ENCODE measurements at regions not wholly inside any gene's neighbourhood (a gene's known extent, or its start where the extent isn't known, plus 50 kb on each side); places are given as distances from the start of the nearest gene placed in this dataset.
"Not testable (repeated sequence)": the region's sequence is repeated elsewhere in the genome, so short reads cannot be mapped to it uniquely, and the experiment has no call there.

GRCh38 chr20:48405909-48406308 lies 421.9 kb downstream of the PREX1 start:
- no peak for DNase-seq (ENCODE audit: low read depth)

GRCh38 chr20:48404598-48404997 lies 423.2 kb downstream of the PREX1 start:
- DNase-seq (ENCODE audit: low read depth): no peak

- no peak for DNase-seq (ENCODE audit: low read depth)
These were observed 424.5 kb downstream of the PREX1 start for GRCh38 chr20:48403167-48403761.

- no peak for DNase-seq (ENCODE audit: low read depth)
These were observed 426.4 kb downstream of the PREX1 start for GRCh38 chr20:48401359-48401758.

- DNase-seq (ENCODE audit: low read depth): no peak
These were observed 427.8 kb downstream of the PREX1 start for GRCh38 chr20:48400009-48400408.

GRCh38 chr20:48398506-48399449 lies 429.0 kb downstream of the PREX1 start:
- no peak for DNase-seq (ENCODE audit: low read depth)

- DNase-seq (ENCODE audit: low read depth): not testable (repeated sequence)
These were observed 430.6 kb downstream of the PREX1 start for GRCh38 chr20:48396981-48397861.

GRCh38 chr20:48395816-48396546 lies 431.8 kb downstream of the PREX1 start:
- no peak for DNase-seq (ENCODE audit: low read depth)

- DNase-seq (ENCODE audit: low read depth): no peak
These were observed 433.3 kb downstream of the PREX1 start for GRCh38 chr20:48394415-48395081.

GRCh38 chr20:48393737-48394314 lies 434.0 kb downstream of the PREX1 start:
- DNase-seq (ENCODE audit: low read depth): no peak

- DNase-seq (ENCODE audit: low read depth): no peak
These were observed 434.5 kb downstream of the PREX1 start for GRCh38 chr20:48393311-48393685.

- DNase-seq (ENCODE audit: low read depth): no peak
These were observed 435.1 kb downstream of the PREX1 start for GRCh38 chr20:48392407-48393310.

- no peak for DNase-seq (ENCODE audit: low read depth)
These were observed 436.8 kb downstream of the PREX1 start for GRCh38 chr20:48390981-48391380.

GRCh38 chr20:48387675-48388074 lies 440.1 kb downstream of the PREX1 start:
- no peak for DNase-seq (ENCODE audit: low read depth)

GRCh38 chr20:48385527-48385926 lies 442.3 kb downstream of the PREX1 start:
- DNase-seq (ENCODE audit: low read depth): no peak

GRCh38 chr20:48385114-48385513 lies 442.7 kb downstream of the PREX1 start:
- DNase-seq (ENCODE audit: low read depth): no peak

- DNase-seq (ENCODE audit: low read depth): no peak
These were observed 443.5 kb downstream of the PREX1 start for GRCh38 chr20:48384147-48384818.

GRCh38 chr20:48383252-48383651 lies 444.5 kb downstream of the PREX1 start:
- DNase-seq (ENCODE audit: low read depth): no peak

GRCh38 chr20:48382304-48382703 lies 445.5 kb downstream of the PREX1 start:
- no peak for DNase-seq (ENCODE audit: low read depth)
